ENCODE measurements at regions not wholly inside any gene's neighbourhood (a gene's known extent, or its start where the extent isn't known, plus 50 kb on each side); places are given as distances from the start of the nearest gene placed in this dataset.

DNA sequence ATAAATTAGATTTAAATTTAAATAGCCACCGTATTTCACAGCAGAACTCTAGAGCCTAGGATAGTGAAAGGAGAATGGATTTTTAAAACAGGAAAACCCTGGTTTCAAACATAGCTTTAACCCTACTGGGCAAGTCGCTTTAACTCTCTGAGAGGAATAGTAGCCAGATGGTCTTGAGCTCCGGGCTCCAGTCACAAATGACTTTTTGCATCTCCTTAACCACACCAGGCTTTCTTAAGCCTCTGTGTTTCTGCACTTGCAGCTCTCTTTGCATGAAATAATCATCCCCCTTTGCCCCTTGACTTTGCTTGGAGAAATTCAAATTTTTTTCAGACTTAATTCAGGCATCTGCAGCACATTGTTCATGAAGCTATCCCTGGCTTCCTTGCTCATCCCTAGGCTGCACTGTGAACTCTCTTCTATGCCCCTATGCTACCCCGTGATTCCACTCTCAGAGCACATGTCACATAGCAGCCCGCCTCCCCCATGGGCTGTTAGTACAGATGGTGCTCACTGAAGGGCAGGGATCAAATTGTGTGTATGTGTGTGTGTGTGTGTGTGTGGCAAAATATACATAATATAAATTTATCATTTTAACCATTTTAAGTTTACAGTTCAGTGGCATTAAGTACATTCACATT is 68.8 kb upstream of the DAB1 start:
- H3K4me3 ChIP-seq (ENCODE audit: low read depth, low read length) = no peak overlapping the region
- TF ChIP-seq, protein P1, sequence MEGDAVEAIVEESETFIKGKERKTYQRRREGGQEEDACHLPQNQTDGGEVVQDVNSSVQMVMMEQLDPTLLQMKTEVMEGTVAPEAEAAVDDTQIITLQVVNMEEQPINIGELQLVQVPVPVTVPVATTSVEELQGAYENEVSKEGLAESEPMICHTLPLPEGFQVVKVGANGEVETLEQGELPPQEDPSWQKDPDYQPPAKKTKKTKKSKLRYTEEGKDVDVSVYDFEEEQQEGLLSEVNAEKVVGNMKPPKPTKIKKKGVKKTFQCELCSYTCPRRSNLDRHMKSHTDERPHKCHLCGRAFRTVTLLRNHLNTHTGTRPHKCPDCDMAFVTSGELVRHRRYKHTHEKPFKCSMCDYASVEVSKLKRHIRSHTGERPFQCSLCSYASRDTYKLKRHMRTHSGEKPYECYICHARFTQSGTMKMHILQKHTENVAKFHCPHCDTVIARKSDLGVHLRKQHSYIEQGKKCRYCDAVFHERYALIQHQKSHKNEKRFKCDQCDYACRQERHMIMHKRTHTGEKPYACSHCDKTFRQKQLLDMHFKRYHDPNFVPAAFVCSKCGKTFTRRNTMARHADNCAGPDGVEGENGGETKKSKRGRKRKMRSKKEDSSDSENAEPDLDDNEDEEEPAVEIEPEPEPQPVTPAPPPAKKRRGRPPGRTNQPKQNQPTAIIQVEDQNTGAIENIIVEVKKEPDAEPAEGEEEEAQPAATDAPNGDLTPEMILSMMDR (IDR thresholded peaks at IDR 0.05; ENCODE audit: control insufficient read depth, extremely low read depth, insufficient read depth) = no peak
- DNase-seq (ENCODE audit: low read depth) = no peak

- DNase-seq (ENCODE audit: low read depth) = no peak
Observed at GRCh38 chr1:57489358-57490036, 65.6 kb upstream of the DAB1 start.

DNA sequence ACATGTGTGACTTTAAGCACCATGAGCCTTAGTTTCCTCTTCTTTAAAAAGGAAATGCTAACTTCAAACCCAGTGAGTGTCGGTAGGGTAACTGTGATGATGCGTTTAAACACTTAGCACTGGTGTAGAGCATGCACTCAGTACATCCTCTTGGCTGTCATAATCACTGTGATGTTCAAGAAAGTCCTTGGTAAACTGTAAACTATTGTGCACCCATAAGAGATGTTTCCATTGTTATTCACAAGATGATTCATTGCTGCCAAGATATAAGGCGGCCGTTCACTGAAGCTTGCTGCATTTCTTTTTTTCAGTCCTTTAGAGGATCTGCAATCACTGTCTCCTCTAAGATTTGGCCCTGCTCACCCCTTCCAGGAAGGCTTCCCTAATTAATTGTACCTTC is 61.8 kb upstream of the DAB1 start:
- H3K4me3 ChIP-seq (ENCODE audit: low read depth, low read length) = no peak overlapping the region
- TF ChIP-seq, protein P1 (IDR thresholded peaks at IDR 0.05; ENCODE audit: control insufficient read depth, extremely low read depth, insufficient read depth) = no peak
- no peak for DNase-seq (ENCODE audit: low read depth)

More at GRCh38 chr1:57489358-57490036, 65.6 kb upstream of the DAB1 start:
- TF ChIP-seq, protein P1 (IDR thresholded peaks at IDR 0.05; ENCODE audit: control insufficient read depth, extremely low read depth, insufficient read depth) = no peak
- H3K4me3 ChIP-seq (ENCODE audit: low read depth, low read length) = no peak overlapping the region

DNA sequence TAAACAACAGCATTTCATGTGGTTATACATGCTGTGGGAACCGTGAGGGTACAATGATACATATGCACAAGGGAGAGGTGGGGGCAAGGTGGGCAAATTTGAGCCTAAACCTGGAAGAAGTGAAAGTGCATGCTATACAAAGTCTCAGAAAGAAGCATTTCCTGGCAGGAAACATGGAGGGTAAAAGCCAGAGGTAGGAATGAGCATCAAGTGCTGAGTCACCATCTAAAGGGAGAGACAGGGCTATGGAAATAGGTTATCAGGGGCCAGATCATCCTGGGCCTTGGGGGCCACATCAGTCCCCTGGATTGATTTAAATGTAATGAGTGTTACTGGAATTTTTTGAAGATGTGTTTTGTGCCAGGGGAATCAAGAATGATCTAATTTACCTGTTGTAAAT is 60.1 kb upstream of the DAB1 start:
- TF ChIP-seq, protein P1 (IDR thresholded peaks at IDR 0.05; ENCODE audit: control insufficient read depth, extremely low read depth, insufficient read depth) = no peak
- DNase-seq (ENCODE audit: low read depth) = no peak
- H3K4me3 ChIP-seq (ENCODE audit: low read depth, low read length) = no peak overlapping the region

GRCh38 chr1:57479471-57479870 is 55.6 kb upstream of the DAB1 start:
- no peak for DNase-seq (ENCODE audit: low read depth)
- H3K4me3 ChIP-seq (ENCODE audit: low read depth, low read length) = no peak overlapping the region
- TF ChIP-seq, protein P1 (IDR thresholded peaks at IDR 0.05; ENCODE audit: control insufficient read depth, extremely low read depth, insufficient read depth) = no peak

DNA sequence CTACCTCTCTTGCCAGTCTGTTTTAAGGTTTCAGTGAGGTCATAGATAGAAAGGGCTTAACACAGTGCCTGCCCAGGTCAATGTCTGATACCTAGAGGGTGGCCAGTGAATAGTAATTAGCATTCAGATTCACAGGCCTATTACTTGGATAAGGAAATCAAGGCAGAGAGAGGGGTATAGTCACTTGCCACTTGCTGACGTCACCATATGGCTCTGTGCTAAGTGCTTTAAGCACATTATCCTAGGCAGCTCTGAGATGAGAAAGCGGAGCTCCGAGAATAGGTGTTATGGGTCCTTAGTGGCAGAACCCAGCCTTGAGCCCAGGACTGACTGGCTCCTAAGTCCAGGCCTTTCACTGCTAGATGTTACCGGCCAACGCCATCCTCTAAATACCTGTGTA is 51.5 kb upstream of the DAB1 start:
- TF ChIP-seq, protein P1 (IDR thresholded peaks at IDR 0.05; ENCODE audit: control insufficient read depth, extremely low read depth, insufficient read depth) = no peak
- H3K4me3 ChIP-seq (ENCODE audit: low read depth, low read length) = no peak overlapping the region
- DNase-seq (ENCODE audit: low read depth) = no peak

All from LNCaP clone FGC (cell line).